ENCODE measurements at regions not wholly inside any gene's neighbourhood (a gene's known extent, or its start where the extent isn't known, plus 50 kb on each side); places are given as distances from the start of the nearest gene placed in this dataset.

DNA sequence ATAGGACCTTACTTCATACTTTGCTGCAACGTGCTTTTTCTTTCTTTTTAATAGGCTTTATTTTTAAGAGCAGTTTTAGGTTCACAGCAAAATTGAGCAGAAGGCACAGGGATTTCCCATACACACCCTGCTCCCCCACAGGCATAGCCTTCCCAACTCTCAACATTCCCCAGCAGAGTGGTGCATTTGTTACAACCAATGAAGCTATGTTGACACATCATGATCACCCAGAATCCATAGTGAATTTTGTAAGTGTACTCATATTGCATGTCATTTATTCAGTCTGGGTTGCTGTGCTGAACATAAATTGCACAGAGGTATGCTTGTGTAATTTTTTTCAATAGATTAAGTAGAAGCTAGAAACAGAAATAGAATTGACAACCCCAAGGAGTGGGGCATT lies 327.3 kb downstream of the INHBA start:
- TF ChIP-seq POLR2AphosphoS5 (IDR thresholded peaks at IDR 0.05) (no peak), EP300 (IDR thresholded peaks at IDR 0.05) (no peak)
- TF ChIP-seq, protein P1, sequence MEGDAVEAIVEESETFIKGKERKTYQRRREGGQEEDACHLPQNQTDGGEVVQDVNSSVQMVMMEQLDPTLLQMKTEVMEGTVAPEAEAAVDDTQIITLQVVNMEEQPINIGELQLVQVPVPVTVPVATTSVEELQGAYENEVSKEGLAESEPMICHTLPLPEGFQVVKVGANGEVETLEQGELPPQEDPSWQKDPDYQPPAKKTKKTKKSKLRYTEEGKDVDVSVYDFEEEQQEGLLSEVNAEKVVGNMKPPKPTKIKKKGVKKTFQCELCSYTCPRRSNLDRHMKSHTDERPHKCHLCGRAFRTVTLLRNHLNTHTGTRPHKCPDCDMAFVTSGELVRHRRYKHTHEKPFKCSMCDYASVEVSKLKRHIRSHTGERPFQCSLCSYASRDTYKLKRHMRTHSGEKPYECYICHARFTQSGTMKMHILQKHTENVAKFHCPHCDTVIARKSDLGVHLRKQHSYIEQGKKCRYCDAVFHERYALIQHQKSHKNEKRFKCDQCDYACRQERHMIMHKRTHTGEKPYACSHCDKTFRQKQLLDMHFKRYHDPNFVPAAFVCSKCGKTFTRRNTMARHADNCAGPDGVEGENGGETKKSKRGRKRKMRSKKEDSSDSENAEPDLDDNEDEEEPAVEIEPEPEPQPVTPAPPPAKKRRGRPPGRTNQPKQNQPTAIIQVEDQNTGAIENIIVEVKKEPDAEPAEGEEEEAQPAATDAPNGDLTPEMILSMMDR (IDR thresholded peaks at IDR 0.05) = no peak
